Peyer's patch (tissue), 4 donors: ENCODE measurements at regions not wholly inside any gene's neighbourhood (a gene's known extent, or its start where the extent isn't known, plus 50 kb on each side); places are given as distances from the start of the nearest gene placed in this dataset.

Experiments
- DNase-seq, 3 donors: peaks; one replicate each; pipeline ENCODE4 v3.0.0-alpha.2; 2017 to 2019
- H3K27ac ChIP-seq, 4 donors: fragments of 200-600 bp; sonication (generic); one replicate each; pipeline ENCODE4 v1.5.1; 2016 to 2019
- H3K27me3 ChIP-seq, 2 donors: fragments of 200-600 bp; sonication (generic); one replicate each; pipeline ENCODE4 v1.5.1; 2019
- H3K36me3 ChIP-seq, 3 donors: fragments of 200-600 bp; sonication (generic); one replicate each; pipeline ENCODE4 v1.5.1; 2016 to 2019
- H3K4me1 ChIP-seq, 4 donors: fragments of 200-600 bp; sonication (generic); one replicate each; pipeline ENCODE4 v1.5.1; 2016 to 2019
- H3K4me3 ChIP-seq, 4 donors: fragments of 200-600 bp; sonication (generic); 1 replicate in 3 of 4; 2 replicates in 1 of 4; pipeline ENCODE4 v1.5.1; 2016 to 2019; ENCODE audit warnings: mild to moderate bottlenecking in 1 of 4
- H3K9me3 ChIP-seq, 4 donors: fragments of 200-600 bp; sonication (generic); one replicate each; pipeline ENCODE4 v1.5.1; 2016 to 2019; ENCODE audit warnings: mild to moderate bottlenecking in 1 of 4
- CTCF ChIP-seq, 6 experiments: fragments of 450-650 bp in 4 of 6; fragments of 200-600 bp in 2 of 6; sonication (generic) in 1 of 6; IDR thresholded peaks; one replicate each; pipeline ENCODE4 v1.5.1; 2017 to 2019; ENCODE audit warnings: antibody characterized with exemption in 6 of 6, mild to moderate bottlenecking in 3 of 6, moderate library complexity in 1 of 6
- POLR2A ChIP-seq, 2 donors: fragments of 450-650 bp; IDR thresholded peaks; one replicate each; pipeline ENCODE4 v1.5.1; 2017; ENCODE audit warnings: antibody characterized with exemption in 2 of 2, mild to moderate bottlenecking in 2 of 2, moderate library complexity in 2 of 2

GRCh38 chr12:28857369-28857768 is 291.7 kb upstream of the FAR2 start:
- Histone ChIP-seq H3K4me1 (no peaks in the 10 kb centered on the region), H3K27ac (no peak overlapping the region), H3K9me3 (no peaks in the 10 kb centered on the region), H3K36me3 (no peaks in the 10 kb centered on the region), H3K4me3 (no peak overlapping the region), H3K27me3 (no peaks in the 10 kb centered on the region)
- DNase-seq = no peak
- no peak for TF ChIP-seq CTCF (IDR thresholded peaks at IDR 0.05)
- no peak for TF ChIP-seq POLR2A (IDR thresholded peaks at IDR 0.05)

GRCh38 chr12:28859551-28859950 is 289.5 kb upstream of the FAR2 start:
- DNase-seq = no peak
- no peaks in the 10 kb centered on the region for H3K9me3 ChIP-seq
- no peaks in the 10 kb centered on the region for H3K27me3 ChIP-seq
- TF ChIP-seq POLR2A (IDR thresholded peaks at IDR 0.05) (no peak), CTCF (IDR thresholded peaks at IDR 0.05) (no peak)
- no peaks in the 10 kb centered on the region for H3K4me1 ChIP-seq
- no peak overlapping the region for H3K27ac ChIP-seq
- H3K4me3 ChIP-seq = no peak overlapping the region
- no peaks in the 10 kb centered on the region for H3K36me3 ChIP-seq

GRCh38 chr12:28865776-28866175 is 283.3 kb upstream of the FAR2 start:
- Histone ChIP-seq H3K36me3 (no peaks in the 10 kb centered on the region), H3K27me3 (no peaks in the 10 kb centered on the region), H3K27ac (no peak overlapping the region), H3K9me3 (no peaks in the 10 kb centered on the region), H3K4me1 (no peaks in the 10 kb centered on the region), H3K4me3 (no peak overlapping the region)
- TF ChIP-seq POLR2A (IDR thresholded peaks at IDR 0.05) (no peak), CTCF (IDR thresholded peaks at IDR 0.05) (no peak)
- no peak for DNase-seq

GRCh38 chr12:28866296-28866695 is 282.8 kb upstream of the FAR2 start:
- Histone ChIP-seq H3K36me3 (no peaks in the 10 kb centered on the region), H3K9me3 (no peaks in the 10 kb centered on the region), H3K4me3 (no peak overlapping the region), H3K27ac (no peak overlapping the region), H3K27me3 (no peaks in the 10 kb centered on the region), H3K4me1 (no peaks in the 10 kb centered on the region)
- TF ChIP-seq CTCF (IDR thresholded peaks at IDR 0.05) = no peak
- no peak for TF ChIP-seq POLR2A (IDR thresholded peaks at IDR 0.05)
- no peak for DNase-seq

- H3K27ac ChIP-seq = no peak overlapping the region
- TF ChIP-seq POLR2A (IDR thresholded peaks at IDR 0.05) (no peak), CTCF (IDR thresholded peaks at IDR 0.05) (no peak)
Observed at GRCh38 chr12:28866715-28867503, 282.2 kb upstream of the FAR2 start.

More at GRCh38 chr12:28866715-28867503, 282.2 kb upstream of the FAR2 start:
- Histone ChIP-seq H3K4me1 (no peaks in the 10 kb centered on the region), H3K27me3 (no peaks in the 10 kb centered on the region), H3K9me3 (no peaks in the 10 kb centered on the region), H3K4me3 (no peak overlapping the region), H3K36me3 (no peaks in the 10 kb centered on the region)
- no peak for DNase-seq
